Breast epithelium (tissue), 4 donors: ENCODE measurements at regions not wholly inside any gene's neighbourhood (a gene's known extent, or its start where the extent isn't known, plus 50 kb on each side); places are given as distances from the start of the nearest gene placed in this dataset.

ENCODE experiments used
- DNase-seq, 2 donors: peaks; one replicate each; pipeline ENCODE4 v3.0.0-alpha.2; 2019; ENCODE audit warnings: low spot score in 2 of 2
- H3K27ac ChIP-seq, 2 donors: fragments of 200-600 bp; sonication (generic) in 1 of 2; one replicate each; pipeline ENCODE4 v1.5.1; 2016 to 2019; ENCODE audit warnings: mild to moderate bottlenecking in 1 of 2
- H3K27me3 ChIP-seq, 2 donors: fragments of 200-600 bp; sonication (generic) in 1 of 2; one replicate each; pipeline versions ENCODE4 v1.5.1 to v1.6.0; 2017 to 2019; ENCODE audit warnings: control low read depth in 1 of 2, mild to moderate bottlenecking in 1 of 2
- H3K36me3 ChIP-seq: fragments of 200-600 bp; one replicate; pipeline ENCODE4 v1.5.1; 2019
- H3K4me1 ChIP-seq, 2 donors: fragments of 200-600 bp; sonication (generic); one replicate each; pipeline ENCODE4 v1.5.1; 2016 to 2019; ENCODE audit warnings: control low read depth in 1 of 2
- H3K4me3 ChIP-seq, 3 donors: fragments of 200-600 bp; sonication (generic); 1 replicate in 2 of 3; 2 replicates in 1 of 3; pipeline ENCODE4 v1.5.1; 2016 to 2019; ENCODE audit warnings: mild to moderate bottlenecking in 3 of 3, moderate library complexity in 2 of 3
- H3K9me3 ChIP-seq, 2 donors: fragments of 200-600 bp; sonication (generic) in 1 of 2; one replicate each; pipeline ENCODE4 v1.5.1; 2016 to 2019; ENCODE audit warnings: control low read depth in 1 of 2
- CTCF ChIP-seq, 3 donors: fragments of 450-650 bp; IDR thresholded peaks; one replicate each; pipeline ENCODE4 v1.5.1; 2016 to 2017; ENCODE audit warnings: antibody characterized with exemption in 3 of 3, mild to moderate bottlenecking in 3 of 3, moderate library complexity in 3 of 3
- POLR2A ChIP-seq: fragments of 450-650 bp; IDR thresholded peaks from one replicate; pipeline ENCODE4 v1.6.1; 2016; ENCODE audit warnings: antibody characterized with exemption, mild to moderate bottlenecking, moderate library complexity
- POLR2AphosphoS5 ChIP-seq, 3 donors: sonication (generic); formaldehyde crosslinking; IDR thresholded peaks; one replicate each; pipeline ENCODE4 v1.6.1; 2017; ENCODE audit warnings: antibody characterized with exemption in 3 of 3
- intact Hi-C: fragments of 100-400 bp; cut with DNase I; formaldehyde crosslinking; loops from one replicate; pipeline ENCODE4 v1.15.1; 2023; ENCODE audit warnings: low total_unique reads

GRCh38 chr13:70662231-70662940 is 554.1 kb upstream of the KLHL1 start:
- Histone ChIP-seq H3K27ac (no peak overlapping the region), H3K9me3 (no peaks in the 10 kb centered on the region), H3K27me3 (no peaks in the 10 kb centered on the region), H3K36me3 (no peaks in the 10 kb centered on the region), H3K4me3 (no peak overlapping the region), H3K4me1 (no peaks in the 10 kb centered on the region)
- TF ChIP-seq CTCF (IDR thresholded peaks at IDR 0.05) (no peak), POLR2A (no peak), POLR2AphosphoS5 (IDR thresholded peaks at IDR 0.05) (no peak)
- intact Hi-C loops, result no loop called here
- no peak for DNase-seq

- intact Hi-C loops, result no loop called here
- H3K27ac ChIP-seq, result no peak overlapping the region
- no peaks in the 10 kb centered on the region for H3K4me1 ChIP-seq
Observed at GRCh38 chr13:70644052-70644451, 535.8 kb upstream of the KLHL1 start.

GRCh38 chr13:70634893-70635292 is 526.6 kb upstream of the KLHL1 start:
- no peaks in the 10 kb centered on the region for H3K4me1 ChIP-seq
- DNase-seq, result no peak
- no peaks in the 10 kb centered on the region for H3K36me3 ChIP-seq
- H3K27ac ChIP-seq, result no peak overlapping the region
- no peaks in the 10 kb centered on the region for H3K9me3 ChIP-seq
- intact Hi-C loops, result no loop called here
- H3K27me3 ChIP-seq, result no peaks in the 10 kb centered on the region
- no peak overlapping the region for H3K4me3 ChIP-seq
- no peak for TF ChIP-seq POLR2A
- TF ChIP-seq CTCF (IDR thresholded peaks at IDR 0.05), result no peak
- no peak for TF ChIP-seq POLR2AphosphoS5 (IDR thresholded peaks at IDR 0.05)

More at GRCh38 chr13:70644052-70644451, 535.8 kb upstream of the KLHL1 start:
- Histone ChIP-seq H3K36me3 (no peaks in the 10 kb centered on the region), H3K27me3 (no peaks in the 10 kb centered on the region), H3K9me3 (no peaks in the 10 kb centered on the region), H3K4me3 (no peak overlapping the region)
- TF ChIP-seq CTCF (IDR thresholded peaks at IDR 0.05) (no peak), POLR2AphosphoS5 (IDR thresholded peaks at IDR 0.05) (no peak), POLR2A (no peak)
- no peak for DNase-seq

- no peak for DNase-seq
- Histone ChIP-seq H3K4me3 (no peak overlapping the region), H3K4me1 (no peaks in the 10 kb centered on the region), H3K36me3 (no peaks in the 10 kb centered on the region), H3K27ac (no peak overlapping the region), H3K27me3 (no peaks in the 10 kb centered on the region), H3K9me3 (no peaks in the 10 kb centered on the region)
- TF ChIP-seq POLR2A (no peak), POLR2AphosphoS5 (IDR thresholded peaks at IDR 0.05) (no peak), CTCF (IDR thresholded peaks at IDR 0.05) (no peak)
- intact Hi-C loops, result no loop called here
Observed at GRCh38 chr13:70630247-70630646, 522.0 kb upstream of the KLHL1 start.

- no peaks in the 10 kb centered on the region for H3K4me1 ChIP-seq
- TF ChIP-seq POLR2AphosphoS5 (IDR thresholded peaks at IDR 0.05) (no peak), CTCF (IDR thresholded peaks at IDR 0.05) (peak in 1 of 3 donors; percentile 22), POLR2A (no peak)
- no peaks in the 10 kb centered on the region for H3K9me3 ChIP-seq
- no peak overlapping the region for H3K27ac ChIP-seq
- no peaks in the 10 kb centered on the region for H3K36me3 ChIP-seq
- H3K4me3 ChIP-seq, result no peak overlapping the region
- no peaks in the 10 kb centered on the region for H3K27me3 ChIP-seq
- intact Hi-C loops, result no loop called here
- no peak for DNase-seq
Observed at GRCh38 chr13:70623239-70623638, 515.0 kb upstream of the KLHL1 start.
